Progenitor cell of endocrine pancreas (in vitro differentiated cells): ENCODE measurements at regions not wholly inside any gene's neighbourhood (a gene's known extent, or its start where the extent isn't known, plus 50 kb on each side); places are given as distances from the start of the nearest gene placed in this dataset.

Source experiments
- DNase-seq: peaks from one replicate; pipeline ENCODE4 v3.0.0; 2021; ENCODE audit warnings: low spot score; ENCODE audit not compliant: unreplicated experiment
- H3K27ac Mint-ChIP-seq: 2 replicates; pipeline ENCODE4 v1.8.0; 2021; ENCODE audit warnings: mild to moderate bottlenecking, moderate library complexity, mixed read lengths
- H3K27me3 Mint-ChIP-seq: 2 replicates; pipeline ENCODE4 v1.8.0; 2021; ENCODE audit warnings: mixed read lengths
- H3K36me3 Mint-ChIP-seq: 2 replicates; pipeline ENCODE4 v1.8.0; 2022; ENCODE audit warnings: mixed read lengths; ENCODE audit not compliant: insufficient read depth
- H3K4me1 Mint-ChIP-seq: 2 replicates; pipeline ENCODE4 v1.8.0; 2021; ENCODE audit warnings: low read depth, mixed read lengths
- H3K4me3 Mint-ChIP-seq: 2 replicates; pipeline ENCODE4 v1.8.0; 2021; ENCODE audit warnings: low read depth, mild to moderate bottlenecking, moderate library complexity, mixed read lengths
- H3K9me3 Mint-ChIP-seq: 2 replicates; pipeline ENCODE4 v1.8.0; 2021; ENCODE audit warnings: low read depth, mixed read lengths
- TF ChIP-seq, protein P1 (sequence below): fragments of 200-600 bp; sonication (generic); IDR thresholded peaks from one replicate; pipeline ENCODE4 v1.5.0; 2021; ENCODE audit warnings: antibody characterized with exemption, mild to moderate bottlenecking; ENCODE audit not compliant: unreplicated experiment

GRCh38 chr6:106805771-106806170 lies 168.8 kb downstream of the CD24 start:
- Mint-ChIP-seq H3K4me3 (no peak overlapping the region), H3K27ac (no peak overlapping the region), H3K27me3 (no peaks in the 10 kb centered on the region), H3K36me3 (peaks cover 14% of the 10 kb centered on the region), H3K9me3 (peaks cover 27% of the 10 kb centered on the region), H3K4me1 (peaks cover 36% of the 10 kb centered on the region)
- no peak for DNase-seq
- TF ChIP-seq, protein P1, sequence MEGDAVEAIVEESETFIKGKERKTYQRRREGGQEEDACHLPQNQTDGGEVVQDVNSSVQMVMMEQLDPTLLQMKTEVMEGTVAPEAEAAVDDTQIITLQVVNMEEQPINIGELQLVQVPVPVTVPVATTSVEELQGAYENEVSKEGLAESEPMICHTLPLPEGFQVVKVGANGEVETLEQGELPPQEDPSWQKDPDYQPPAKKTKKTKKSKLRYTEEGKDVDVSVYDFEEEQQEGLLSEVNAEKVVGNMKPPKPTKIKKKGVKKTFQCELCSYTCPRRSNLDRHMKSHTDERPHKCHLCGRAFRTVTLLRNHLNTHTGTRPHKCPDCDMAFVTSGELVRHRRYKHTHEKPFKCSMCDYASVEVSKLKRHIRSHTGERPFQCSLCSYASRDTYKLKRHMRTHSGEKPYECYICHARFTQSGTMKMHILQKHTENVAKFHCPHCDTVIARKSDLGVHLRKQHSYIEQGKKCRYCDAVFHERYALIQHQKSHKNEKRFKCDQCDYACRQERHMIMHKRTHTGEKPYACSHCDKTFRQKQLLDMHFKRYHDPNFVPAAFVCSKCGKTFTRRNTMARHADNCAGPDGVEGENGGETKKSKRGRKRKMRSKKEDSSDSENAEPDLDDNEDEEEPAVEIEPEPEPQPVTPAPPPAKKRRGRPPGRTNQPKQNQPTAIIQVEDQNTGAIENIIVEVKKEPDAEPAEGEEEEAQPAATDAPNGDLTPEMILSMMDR: no peak

GRCh38 chr6:106804346-106805335 lies 169.9 kb downstream of the CD24 start:
- TF ChIP-seq, protein P1: no peak
- no peak for DNase-seq
- Mint-ChIP-seq H3K9me3 (peaks cover 18% of the 10 kb centered on the region), H3K27ac (peak overlapping the region; percentile 95), H3K4me3 (peak overlapping the region; percentile 13), H3K36me3 (peaks cover 11% of the 10 kb centered on the region), H3K27me3 (no peaks in the 10 kb centered on the region), H3K4me1 (peaks cover 47% of the 10 kb centered on the region)

DNA sequence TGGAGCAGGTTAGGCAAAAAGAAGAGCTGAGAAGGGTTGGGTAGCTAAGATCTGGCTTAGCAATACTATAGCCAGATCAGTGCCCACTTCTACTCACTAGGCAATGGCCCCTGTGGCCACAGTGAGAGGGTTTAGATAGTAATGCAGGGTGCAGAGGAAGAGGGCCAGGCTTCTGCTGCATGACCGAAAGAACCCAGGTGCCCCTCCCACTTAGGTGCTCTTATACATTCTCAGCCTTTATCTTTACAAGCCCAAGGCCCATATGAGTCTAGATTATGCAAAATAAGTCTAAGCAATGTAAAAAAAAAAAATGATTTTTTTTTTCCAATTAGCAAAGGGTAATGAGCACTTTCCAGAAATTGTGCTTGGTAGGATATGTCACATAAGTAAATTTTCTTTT lies 171.3 kb downstream of the CD24 start:
- H3K4me1 Mint-ChIP-seq: peaks cover 59% of the 10 kb centered on the region
- H3K27me3 Mint-ChIP-seq: no peaks in the 10 kb centered on the region
- no peak overlapping the region for H3K4me3 Mint-ChIP-seq
- peak overlapping the region; percentile 67 for H3K27ac Mint-ChIP-seq
- no peak for DNase-seq
- TF ChIP-seq, protein P1: no peak
- peaks cover 6% of the 10 kb centered on the region for H3K9me3 Mint-ChIP-seq
- peaks cover 6% of the 10 kb centered on the region for H3K36me3 Mint-ChIP-seq

- Mint-ChIP-seq H3K4me1 (peaks cover 70% of the 10 kb centered on the region), H3K27ac (peak overlapping the region; percentile 64), H3K27me3 (no peaks in the 10 kb centered on the region), H3K4me3 (no peak overlapping the region), H3K9me3 (peaks cover 4% of the 10 kb centered on the region), H3K36me3 (peaks cover 5% of the 10 kb centered on the region)
- DNase-seq: no peak
- TF ChIP-seq, protein P1: no peak
Observed at GRCh38 chr6:106802139-106802538, 172.4 kb downstream of the CD24 start.

DNA sequence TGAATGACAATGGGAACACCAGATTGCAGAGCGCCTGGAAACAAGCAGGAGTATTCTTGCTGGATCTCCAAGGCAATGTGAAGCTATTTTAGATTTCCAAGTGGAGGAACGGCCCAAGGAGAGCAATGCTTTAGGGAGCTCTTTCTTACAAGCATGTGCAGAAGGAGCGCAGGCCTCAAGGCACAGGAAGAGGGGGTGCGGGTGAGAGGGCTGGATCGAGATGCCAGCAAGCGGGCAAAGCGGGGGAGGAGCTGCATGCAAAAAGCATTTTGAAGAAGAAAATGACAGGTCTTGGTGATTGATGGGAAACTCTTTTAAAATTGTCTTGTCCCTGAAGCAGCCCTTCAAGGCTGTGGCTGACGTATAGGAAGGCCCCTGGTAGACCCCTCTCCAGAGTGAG lies 171.9 kb downstream of the QRSL1 start:
- H3K36me3 Mint-ChIP-seq: no peaks in the 10 kb centered on the region

More for the DNA sequence above, 171.9 kb downstream of the QRSL1 start:
- TF ChIP-seq, protein P1: no peak
- H3K27ac Mint-ChIP-seq: no peak overlapping the region
- H3K4me3 Mint-ChIP-seq: no peak overlapping the region
- H3K4me1 Mint-ChIP-seq: peaks cover 72% of the 10 kb centered on the region
- no peaks in the 10 kb centered on the region for H3K27me3 Mint-ChIP-seq
- DNase-seq: no peak
- H3K9me3 Mint-ChIP-seq: no peaks in the 10 kb centered on the region
